SK-N-MC (cell line): ENCODE measurements at regions not wholly inside any gene's neighbourhood (a gene's known extent, or its start where the extent isn't known, plus 50 kb on each side); places are given as distances from the start of the nearest gene placed in this dataset.

Experiments
- EZH2 ChIP-seq: fragments of 200-600 bp; sonication (generic); IDR thresholded peaks from one replicate; pipeline ENCODE4 v1.6.1; 2017; ENCODE audit warnings: antibody characterized with exemption
- POLR2AphosphoS5 ChIP-seq: IDR thresholded peaks from 2 replicates; pipeline ENCODE4 v1.6.1; 2012; ENCODE audit warnings: mild to moderate bottlenecking, low read depth, low read length, borderline replicate concordance

- TF ChIP-seq POLR2AphosphoS5 (no peak), EZH2 (no peak)
Observed at GRCh38 chr6:19502301-19502700, 334.9 kb upstream of the ID4 start.
